HAP-1 (cell line): ENCODE measurements at regions not wholly inside any gene's neighbourhood (a gene's known extent, or its start where the extent isn't known, plus 50 kb on each side); places are given as distances from the start of the nearest gene placed in this dataset.
"Not testable (repeated sequence)": the region's sequence is repeated elsewhere in the genome, so short reads cannot be mapped to it uniquely, and the experiment has no call there.

ENCODE experiments used
- DNase-seq, 2 experiments: peaks; one replicate each; pipeline ENCODE4 v3.0.0-alpha.2; 2016 to 2020; ENCODE audit warnings: low spot score in 2 of 2
- H3K27me3 ChIP-seq: fragments of 250-450 bp; sonication (Bioruptor Pico); 2 replicates; pipeline ENCODE4 v1.5.1; 2020; ENCODE audit warnings: low read depth, mild to moderate bottlenecking, moderate library complexity
- H3K36me3 ChIP-seq: fragments of 250-450 bp; sonication (Bioruptor Pico); replicated peaks from 2 replicates; pipeline ENCODE4 v1.5.1; 2020; ENCODE audit warnings: mild to moderate bottlenecking
- H3K4me1 ChIP-seq: fragments of 250-450 bp; sonication (Bioruptor Pico); 2 replicates; pipeline ENCODE4 v1.5.1; 2020; ENCODE audit warnings: mild to moderate bottlenecking
- H3K4me3 ChIP-seq: fragments of 250-450 bp; sonication (Bioruptor Pico); 2 replicates; pipeline ENCODE4 v1.5.1; 2020; ENCODE audit warnings: mild to moderate bottlenecking, moderate library complexity
- H3K9me3 ChIP-seq: fragments of 250-450 bp; sonication (Bioruptor Pico); 2 replicates; pipeline ENCODE4 v1.5.1; 2020; ENCODE audit warnings: mild to moderate bottlenecking, moderate library complexity
- in situ Hi-C: fragments of 300-500 bp; cut with MboI; formaldehyde crosslinking; loops from 3 replicates; pipeline ENCODE4 v1.14.3; 2020; ENCODE audit warnings: low sequenced_read_pairs, inconsistent platforms, mixed read lengths

- in situ Hi-C loops = no loop called here
- Histone ChIP-seq H3K4me1 (no peaks in the 10 kb centered on the region), H3K27me3 (no peaks in the 10 kb centered on the region), H3K4me3 (no peak overlapping the region), H3K36me3 (no peaks in the 10 kb centered on the region), H3K9me3 (no peaks in the 10 kb centered on the region)
- no peak for DNase-seq
Measured at GRCh38 chr12:83779526-83779925, 1092.8 kb downstream of the TMTC2 start.

DNA sequence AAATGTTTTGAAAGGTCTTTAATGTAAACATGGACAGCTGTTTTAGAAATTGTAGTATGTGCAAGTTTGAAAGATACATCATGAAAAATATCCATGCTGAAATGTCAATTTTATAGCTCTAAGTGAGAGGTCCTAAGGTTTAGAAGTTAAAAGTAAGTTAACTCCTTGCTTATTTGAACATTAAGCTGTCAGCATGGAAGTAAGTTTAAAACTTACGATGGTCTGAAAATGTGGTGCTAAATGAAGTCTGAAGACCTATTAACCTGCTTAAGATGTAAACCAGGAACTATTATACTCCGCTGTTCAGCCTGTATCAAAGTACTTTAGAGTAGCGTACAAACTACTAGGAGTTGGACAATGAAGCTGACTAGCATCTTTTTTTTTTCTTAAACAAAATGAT is 1082.4 kb downstream of the TMTC2 start:
- Histone ChIP-seq H3K4me3 (no peak overlapping the region), H3K4me1 (no peaks in the 10 kb centered on the region)

GRCh38 chr12:83767723-83768122 is 1081.0 kb downstream of the TMTC2 start:
- Histone ChIP-seq H3K36me3 (no peaks in the 10 kb centered on the region), H3K27me3 (no peaks in the 10 kb centered on the region), H3K4me1 (no peaks in the 10 kb centered on the region), H3K9me3 (no peaks in the 10 kb centered on the region), H3K4me3 (no peak overlapping the region)
- in situ Hi-C loops = no loop called here
- DNase-seq = no peak

More for the DNA sequence above, 1082.4 kb downstream of the TMTC2 start:
- H3K27me3 ChIP-seq = no peaks in the 10 kb centered on the region
- H3K9me3 ChIP-seq = no peaks in the 10 kb centered on the region
- in situ Hi-C loops = no loop called here
- DNase-seq = no peak
- H3K36me3 ChIP-seq = no peaks in the 10 kb centered on the region

GRCh38 chr12:83763425-83763824 is 1076.7 kb downstream of the TMTC2 start:
- no peak for DNase-seq
- no peaks in the 10 kb centered on the region for H3K9me3 ChIP-seq
- no peaks in the 10 kb centered on the region for H3K4me1 ChIP-seq
- H3K36me3 ChIP-seq = no peaks in the 10 kb centered on the region
- no peak overlapping the region for H3K4me3 ChIP-seq
- H3K27me3 ChIP-seq = no peaks in the 10 kb centered on the region
- in situ Hi-C loops = no loop called here

- no peak for DNase-seq
- Histone ChIP-seq H3K27me3 (no peaks in the 10 kb centered on the region), H3K36me3 (no peaks in the 10 kb centered on the region), H3K9me3 (no peaks in the 10 kb centered on the region), H3K4me1 (no peaks in the 10 kb centered on the region), H3K4me3 (no peak overlapping the region)
- in situ Hi-C loops = no loop called here
Measured at GRCh38 chr12:83759906-83760305, 1073.2 kb downstream of the TMTC2 start.

DNA sequence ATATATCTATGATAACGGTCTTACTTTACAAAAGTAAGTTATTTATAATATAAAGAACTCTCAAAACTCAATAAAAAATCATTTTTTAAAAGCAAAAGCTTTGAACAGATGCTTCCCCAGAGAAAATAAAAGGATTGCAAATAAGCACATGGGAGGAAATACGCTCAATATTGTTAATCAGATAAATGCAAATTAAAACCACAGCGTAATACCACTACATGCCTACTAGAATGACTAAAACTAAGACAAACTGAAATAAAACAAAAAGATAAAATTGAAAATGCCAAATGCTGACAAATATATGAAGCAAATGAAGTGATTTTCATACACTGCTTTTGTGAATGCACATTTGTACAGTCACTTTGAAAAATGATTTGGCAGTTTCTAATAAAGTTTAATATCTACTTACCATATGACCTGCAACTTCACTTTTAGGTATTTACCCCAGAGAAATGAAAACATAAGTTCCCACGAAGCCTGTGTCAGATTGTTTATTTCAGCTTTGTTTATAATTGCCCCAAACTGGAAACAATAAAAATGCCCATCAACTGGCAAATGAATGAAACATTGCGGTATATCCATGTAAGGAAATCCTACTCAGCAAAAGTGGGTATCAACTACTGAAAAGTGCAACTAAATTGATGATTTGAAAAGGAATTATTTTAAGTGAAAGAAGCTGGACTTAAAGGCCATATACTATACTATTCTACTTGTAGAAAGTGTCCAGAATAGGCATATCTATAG is 1072.4 kb downstream of the TMTC2 start:
- no peak overlapping the region for H3K4me3 ChIP-seq
- no peaks in the 10 kb centered on the region for H3K36me3 ChIP-seq
- DNase-seq = no peak
- in situ Hi-C loops = no loop called here
- no peaks in the 10 kb centered on the region for H3K4me1 ChIP-seq
- H3K9me3 ChIP-seq = no peaks in the 10 kb centered on the region
- no peaks in the 10 kb centered on the region for H3K27me3 ChIP-seq

GRCh38 chr12:83753904-83754303 is 1067.2 kb downstream of the TMTC2 start:
- Histone ChIP-seq H3K4me1 (no peaks in the 10 kb centered on the region), H3K27me3 (no peaks in the 10 kb centered on the region), H3K36me3 (no peaks in the 10 kb centered on the region), H3K9me3 (no peaks in the 10 kb centered on the region), H3K4me3 (no peak overlapping the region)
- in situ Hi-C loops = no loop called here
- DNase-seq = no peak

DNA sequence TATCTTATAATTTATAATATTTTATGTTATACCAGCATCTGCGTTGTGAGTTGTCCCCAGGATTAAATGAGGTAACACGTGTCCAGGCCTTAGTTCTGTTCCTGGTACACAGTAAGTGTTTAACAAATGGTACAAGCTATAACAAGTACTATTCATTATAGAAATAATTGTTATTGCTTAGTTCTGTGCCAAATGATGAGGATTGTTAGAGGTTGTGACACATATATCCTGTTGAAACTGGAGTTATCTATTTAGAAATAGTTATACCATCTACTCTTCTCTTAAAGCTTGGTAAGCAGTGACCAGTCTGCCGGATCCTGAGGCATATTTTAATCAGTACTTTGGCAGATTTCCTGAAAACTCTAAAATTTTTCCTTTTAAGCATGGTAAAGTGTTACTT is 1066.5 kb downstream of the TMTC2 start:
- H3K36me3 ChIP-seq = no peaks in the 10 kb centered on the region

DNA sequence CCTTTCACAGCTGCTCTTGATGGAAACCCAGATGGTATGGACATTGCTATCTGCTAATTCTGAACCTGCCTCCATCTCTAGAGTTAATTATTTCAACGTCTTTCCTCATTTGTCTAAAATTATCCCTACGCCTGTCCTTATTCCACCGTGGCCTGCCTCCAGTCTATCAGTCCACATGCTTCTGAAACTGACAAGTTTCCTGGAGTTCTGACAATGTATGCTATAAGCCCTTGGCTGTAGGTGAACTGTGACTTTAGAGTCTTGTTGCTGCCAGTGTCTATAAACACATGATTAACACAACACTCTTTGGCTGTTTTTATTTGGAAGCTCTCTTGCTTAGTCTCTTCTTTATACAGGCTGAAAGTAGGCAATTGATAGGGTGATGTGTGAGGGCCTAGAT is 1052.9 kb downstream of the TMTC2 start:
- no peaks in the 10 kb centered on the region for H3K4me1 ChIP-seq
- DNase-seq = no peak
- in situ Hi-C loops = no loop called here
- H3K9me3 ChIP-seq = no peaks in the 10 kb centered on the region
- H3K36me3 ChIP-seq = no peaks in the 10 kb centered on the region
- H3K27me3 ChIP-seq = no peaks in the 10 kb centered on the region
- H3K4me3 ChIP-seq = no peak overlapping the region

More for the DNA sequence above, 1066.5 kb downstream of the TMTC2 start:
- no peaks in the 10 kb centered on the region for H3K9me3 ChIP-seq
- DNase-seq = no peak
- in situ Hi-C loops = no loop called here
- H3K27me3 ChIP-seq = no peaks in the 10 kb centered on the region
- H3K4me1 ChIP-seq = no peaks in the 10 kb centered on the region
- no peak overlapping the region for H3K4me3 ChIP-seq

DNA sequence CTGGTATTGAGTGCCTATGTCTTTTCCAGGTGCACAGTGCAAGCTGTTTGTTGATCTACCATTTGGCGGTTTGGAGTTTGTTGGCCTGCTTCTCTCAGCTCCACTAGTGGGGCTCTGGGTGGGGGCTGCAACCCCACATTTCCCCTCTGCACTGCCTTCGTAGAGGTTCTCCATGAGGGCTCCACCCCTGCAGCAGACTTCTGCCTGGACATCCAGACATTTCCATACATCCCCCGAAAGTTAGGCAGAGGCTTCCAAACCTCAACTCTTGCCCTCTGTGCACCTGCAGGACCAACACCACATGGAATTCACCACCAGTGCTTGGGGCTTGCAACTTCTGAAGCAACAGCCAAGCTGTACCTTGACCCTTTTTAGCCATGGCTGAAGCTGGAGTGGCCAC is 1024.1 kb downstream of the TMTC2 start:
- H3K36me3 ChIP-seq = no peaks in the 10 kb centered on the region
- no peaks in the 10 kb centered on the region for H3K27me3 ChIP-seq
- H3K4me1 ChIP-seq = no peaks in the 10 kb centered on the region
- peaks cover 5% of the 10 kb centered on the region; the same call in 1 of the 2 replicates for H3K9me3 ChIP-seq
- H3K4me3 ChIP-seq = no peak overlapping the region
- in situ Hi-C loops = no loop called here
- no peak for DNase-seq

- Histone ChIP-seq H3K36me3 (no peaks in the 10 kb centered on the region), H3K9me3 (peaks cover 5% of the 10 kb centered on the region; the same call in 1 of the 2 replicates), H3K4me1 (no peaks in the 10 kb centered on the region), H3K27me3 (no peaks in the 10 kb centered on the region), H3K4me3 (no peak overlapping the region)
- no peak for DNase-seq
- in situ Hi-C loops = no loop called here
Measured at GRCh38 chr12:83709899-83710298, 1023.2 kb downstream of the TMTC2 start.

DNA sequence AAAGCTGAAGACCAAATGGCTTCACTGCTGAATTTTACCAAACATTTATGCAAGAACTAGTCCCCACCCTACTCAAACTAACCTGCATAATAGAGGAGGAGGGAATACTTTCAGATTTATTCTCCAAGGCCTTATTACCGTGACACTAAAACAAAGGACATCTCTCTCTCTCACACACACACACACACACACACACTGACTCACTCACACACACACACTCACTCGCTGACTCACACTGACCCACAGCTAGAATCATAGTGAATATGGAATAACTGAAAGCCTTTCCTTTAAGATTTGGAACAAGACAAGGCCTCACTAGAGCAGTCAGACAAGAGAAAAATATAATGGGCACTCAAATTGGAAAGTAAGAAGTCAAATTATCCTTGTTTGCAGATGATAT is 1014.1 kb downstream of the TMTC2 start:
- H3K36me3 ChIP-seq = no peaks in the 10 kb centered on the region
- DNase-seq = no peak
- H3K27me3 ChIP-seq = no peaks in the 10 kb centered on the region
- no peaks in the 10 kb centered on the region for H3K4me1 ChIP-seq
- in situ Hi-C loops = no loop called here
- H3K4me3 ChIP-seq = no peak overlapping the region
- no peaks in the 10 kb centered on the region for H3K9me3 ChIP-seq

GRCh38 chr12:83696311-83696710 is 1009.6 kb downstream of the TMTC2 start:
- in situ Hi-C loops, H3K27me3 ChIP-seq, H3K9me3 ChIP-seq, DNase-seq, H3K36me3 ChIP-seq, H3K4me1 ChIP-seq, H3K4me3 ChIP-seq: not testable (repeated sequence)

DNA sequence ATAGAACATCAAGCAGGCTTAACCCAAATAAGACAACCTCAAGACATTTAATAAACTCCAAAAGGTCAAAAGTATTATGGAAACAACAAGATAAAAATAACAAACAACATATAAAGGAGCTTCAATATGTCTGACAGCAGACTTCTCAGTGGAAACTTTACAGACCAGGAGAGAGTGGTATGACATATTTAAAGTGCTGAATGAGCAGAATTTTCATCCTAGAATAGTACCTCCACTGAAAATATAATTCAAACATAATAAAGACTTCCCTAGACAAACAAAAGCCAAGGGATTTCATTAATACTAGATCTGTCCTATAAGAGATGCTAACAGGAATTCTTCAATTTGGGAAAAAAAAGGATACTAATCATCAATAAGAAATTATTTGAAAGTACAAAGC is 1005.0 kb downstream of the TMTC2 start:
- H3K36me3 ChIP-seq = no peaks in the 10 kb centered on the region
- no peaks in the 10 kb centered on the region for H3K4me1 ChIP-seq
- no peak overlapping the region for H3K4me3 ChIP-seq
- H3K27me3 ChIP-seq = no peaks in the 10 kb centered on the region
- in situ Hi-C loops = no loop called here
- H3K9me3 ChIP-seq = no peaks in the 10 kb centered on the region
- DNase-seq = no peak

GRCh38 chr12:83690465-83690864 is 1003.8 kb downstream of the TMTC2 start:
- in situ Hi-C loops = no loop called here

More at GRCh38 chr12:83690465-83690864, 1003.8 kb downstream of the TMTC2 start:
- Histone ChIP-seq H3K4me3 (no peak overlapping the region), H3K9me3 (no peaks in the 10 kb centered on the region), H3K36me3 (no peaks in the 10 kb centered on the region), H3K27me3 (no peaks in the 10 kb centered on the region), H3K4me1 (no peaks in the 10 kb centered on the region)
- DNase-seq = no peak
